ENCODE measurements at regions not wholly inside any gene's neighbourhood (a gene's known extent, or its start where the extent isn't known, plus 50 kb on each side); places are given as distances from the start of the nearest gene placed in this dataset.

DNA sequence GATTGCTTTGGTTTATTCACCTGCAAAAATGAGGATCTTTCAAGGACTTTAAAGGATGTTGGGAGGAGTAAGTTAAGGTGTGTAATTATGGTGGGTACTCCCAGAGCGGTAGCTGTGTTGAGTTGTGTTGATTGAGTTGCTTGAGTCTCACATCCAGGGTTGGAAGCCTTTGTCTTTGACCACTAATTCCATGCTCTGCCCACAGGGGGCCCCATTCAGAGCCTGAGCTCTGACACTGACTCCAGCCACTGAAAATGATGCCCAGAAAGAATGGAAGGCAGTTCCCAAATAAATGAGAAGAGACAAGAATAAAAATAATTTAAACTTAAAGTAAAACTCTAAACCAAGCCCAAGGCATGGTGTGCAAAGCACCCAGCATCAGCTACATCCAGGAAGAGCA is 237.4 kb upstream of the PWP1 start:
- TF ChIP-seq, protein P1, sequence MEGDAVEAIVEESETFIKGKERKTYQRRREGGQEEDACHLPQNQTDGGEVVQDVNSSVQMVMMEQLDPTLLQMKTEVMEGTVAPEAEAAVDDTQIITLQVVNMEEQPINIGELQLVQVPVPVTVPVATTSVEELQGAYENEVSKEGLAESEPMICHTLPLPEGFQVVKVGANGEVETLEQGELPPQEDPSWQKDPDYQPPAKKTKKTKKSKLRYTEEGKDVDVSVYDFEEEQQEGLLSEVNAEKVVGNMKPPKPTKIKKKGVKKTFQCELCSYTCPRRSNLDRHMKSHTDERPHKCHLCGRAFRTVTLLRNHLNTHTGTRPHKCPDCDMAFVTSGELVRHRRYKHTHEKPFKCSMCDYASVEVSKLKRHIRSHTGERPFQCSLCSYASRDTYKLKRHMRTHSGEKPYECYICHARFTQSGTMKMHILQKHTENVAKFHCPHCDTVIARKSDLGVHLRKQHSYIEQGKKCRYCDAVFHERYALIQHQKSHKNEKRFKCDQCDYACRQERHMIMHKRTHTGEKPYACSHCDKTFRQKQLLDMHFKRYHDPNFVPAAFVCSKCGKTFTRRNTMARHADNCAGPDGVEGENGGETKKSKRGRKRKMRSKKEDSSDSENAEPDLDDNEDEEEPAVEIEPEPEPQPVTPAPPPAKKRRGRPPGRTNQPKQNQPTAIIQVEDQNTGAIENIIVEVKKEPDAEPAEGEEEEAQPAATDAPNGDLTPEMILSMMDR (conservative IDR thresholded peaks at IDR 0.05; ENCODE audit: low read length): peak; percentile 69
- no peak for TF ChIP-seq EZH2phosphoT487 (IDR thresholded peaks at IDR 0.05; ENCODE audit: borderline replicate concordance, low read depth, low read length)
